ENCODE measurements at regions not wholly inside any gene's neighbourhood (a gene's known extent, or its start where the extent isn't known, plus 50 kb on each side); places are given as distances from the start of the nearest gene placed in this dataset.

GRCh38 chr10:129258283-129258923 is 208.6 kb upstream of the MGMT start:
- Histone ChIP-seq H2AFZ (replicated peaks) (no peak overlapping the region), H3F3A (ENCODE audit: low read depth) (no peaks in the 10 kb centered on the region), H3K36me3 (no peaks in the 10 kb centered on the region), H3K4me3 (no peak overlapping the region), H3K4me2 (no peak overlapping the region), H3K9ac (no peak overlapping the region), H3K4me1 (no peaks in the 10 kb centered on the region), H4K20me1 (ENCODE audit: low read depth) (no peaks in the 10 kb centered on the region), H3K79me2 (ENCODE audit: low read depth) (no peaks in the 10 kb centered on the region), H3K27me3 (no peaks in the 10 kb centered on the region), H3K27ac (no peak overlapping the region), H3K9me3 (ENCODE audit: low read depth) (no peaks in the 10 kb centered on the region)
- no peaks in the 10 kb centered on the region for H3K4me1 Mint-ChIP-seq
- H3K36me3 Mint-ChIP-seq = no peaks in the 10 kb centered on the region
- no peak overlapping the region for H3K27ac Mint-ChIP-seq
- no peaks in the 10 kb centered on the region for H3K27me3 Mint-ChIP-seq (ENCODE audit: insufficient read depth, low read depth)
- TF ChIP-seq CTCF (IDR thresholded peaks at IDR 0.05) (no peak), EZH2 (IDR thresholded peaks at IDR 0.05) (no peak), EZH2phosphoT487 (IDR thresholded peaks at IDR 0.05) (no peak)
- H3K9me3 Mint-ChIP-seq = no peaks in the 10 kb centered on the region
- H3K4me3 Mint-ChIP-seq = no peak overlapping the region
- DNase-seq (ENCODE audit: low spot score) = no peak

GRCh38 chr10:129259128-129259815 is 207.8 kb upstream of the MGMT start:
- no peaks in the 10 kb centered on the region for H3F3A ChIP-seq (ENCODE audit: low read depth)
- no peaks in the 10 kb centered on the region for H3K4me1 ChIP-seq
- H3K36me3 Mint-ChIP-seq = no peaks in the 10 kb centered on the region
- H3K4me3 ChIP-seq = no peak overlapping the region
- H3K9me3 ChIP-seq (ENCODE audit: low read depth) = no peaks in the 10 kb centered on the region
- no peak overlapping the region for H2AFZ ChIP-seq (replicated peaks)
- H3K27ac Mint-ChIP-seq = no peak overlapping the region
- H3K4me3 Mint-ChIP-seq = no peak overlapping the region
- no peak overlapping the region for H3K4me2 ChIP-seq
- no peaks in the 10 kb centered on the region for H3K79me2 ChIP-seq (ENCODE audit: low read depth)
- no peaks in the 10 kb centered on the region for H3K36me3 ChIP-seq
- H4K20me1 ChIP-seq (ENCODE audit: low read depth) = no peaks in the 10 kb centered on the region
- no peak for TF ChIP-seq CTCF (IDR thresholded peaks at IDR 0.05)
- no peak for TF ChIP-seq EZH2 (IDR thresholded peaks at IDR 0.05)
- TF ChIP-seq EZH2phosphoT487 (IDR thresholded peaks at IDR 0.05) = no peak
- H3K27ac ChIP-seq = no peak overlapping the region
- H3K4me1 Mint-ChIP-seq = no peaks in the 10 kb centered on the region
- no peaks in the 10 kb centered on the region for H3K27me3 ChIP-seq
- no peaks in the 10 kb centered on the region for H3K9me3 Mint-ChIP-seq
- no peaks in the 10 kb centered on the region for H3K27me3 Mint-ChIP-seq (ENCODE audit: insufficient read depth, low read depth)
- no peak for DNase-seq (ENCODE audit: low spot score)
- no peak overlapping the region for H3K9ac ChIP-seq

- no peak for DNase-seq (ENCODE audit: low spot score)
- Histone ChIP-seq H3F3A (ENCODE audit: low read depth) (no peaks in the 10 kb centered on the region), H3K36me3 (no peaks in the 10 kb centered on the region), H2AFZ (replicated peaks) (no peak overlapping the region), H3K4me3 (no peak overlapping the region), H3K27ac (no peak overlapping the region), H3K9ac (no peak overlapping the region), H3K4me1 (peaks cover 8% of the 10 kb centered on the region), H3K27me3 (no peaks in the 10 kb centered on the region), H3K4me2 (no peak overlapping the region), H3K79me2 (ENCODE audit: low read depth) (no peaks in the 10 kb centered on the region), H3K9me3 (ENCODE audit: low read depth) (no peaks in the 10 kb centered on the region), H4K20me1 (ENCODE audit: low read depth) (no peaks in the 10 kb centered on the region)
- no peak for TF ChIP-seq EZH2 (IDR thresholded peaks at IDR 0.05)
- TF ChIP-seq CTCF (IDR thresholded peaks at IDR 0.05) = no peak
- no peaks in the 10 kb centered on the region for H3K4me1 Mint-ChIP-seq
- H3K4me3 Mint-ChIP-seq = no peak overlapping the region
- no peak overlapping the region for H3K27ac Mint-ChIP-seq
- H3K27me3 Mint-ChIP-seq (ENCODE audit: insufficient read depth, low read depth) = no peaks in the 10 kb centered on the region
- peaks cover 3% of the 10 kb centered on the region for H3K9me3 Mint-ChIP-seq
- no peaks in the 10 kb centered on the region for H3K36me3 Mint-ChIP-seq
Measured at GRCh38 chr10:129272176-129272575, 194.9 kb upstream of the MGMT start.
